BJ (cell line): ENCODE measurements at regions not wholly inside any gene's neighbourhood (a gene's known extent, or its start where the extent isn't known, plus 50 kb on each side); places are given as distances from the start of the nearest gene placed in this dataset.

Source experiments
- CTCF ChIA-PET: fragments of 350-600 bp; formaldehyde crosslinking; extraction: SDS; loops from one replicate; lab custom pipeline; 2021; ENCODE audit warnings: antibody characterized with exemption, inconsistent platforms; lab: Yijun Ruan, JAX
- POLR2A ChIA-PET: fragments of 300-600 bp; sonication (Branson Sonifier 250); formaldehyde crosslinking; extraction: SDS; loops from one replicate; lab custom pipeline; 2021; ENCODE audit warnings: antibody characterized with exemption; lab: Charles Lee
- DNase-seq: peaks from one replicate; pipeline ENCODE4 v3.0.0-alpha.2; 2011; ENCODE audit warnings: low read depth
- H3K27me3 ChIP-seq: 2 replicates; pipeline ENCODE4 v1.6.0; 2011; ENCODE audit warnings: low read length; ENCODE audit not compliant: control insufficient read depth, insufficient read depth
- H3K36me3 ChIP-seq: 2 replicates; pipeline ENCODE4 v1.5.1; 2011; ENCODE audit warnings: low read length; ENCODE audit not compliant: control insufficient read depth, insufficient read depth
- H3K4me3 ChIP-seq: 2 replicates; pipeline ENCODE4 v1.5.1; 2011; ENCODE audit warnings: low read depth, mild to moderate bottlenecking, control low read depth, low read length
- CTCF ChIP-seq: IDR thresholded peaks from 2 replicates; pipeline ENCODE4 v1.5.1; 2011; ENCODE audit warnings: low read depth, mild to moderate bottlenecking, control low read depth, inconsistent platforms, low read length, moderate library complexity; ENCODE audit not compliant: insufficient read depth

- no peak for TF ChIP-seq CTCF
- no peaks in the 10 kb centered on the region for H3K27me3 ChIP-seq
- DNase-seq, result no peak
- H3K4me3 ChIP-seq, result no peak overlapping the region
- ChIA-PET CTCF (interaction anchor here (1.4 kb wide), 1 partner anchor 801 kb away, joined by 4 read pairs; no protein-coding TSS in a partner anchor), POLR2A (no interaction called here)
- no peaks in the 10 kb centered on the region for H3K36me3 ChIP-seq
Observed at GRCh38 chr7:20513897-20514296, 101.6 kb upstream of the ABCB5 start.

GRCh38 chr7:20514364-20514763 lies 101.1 kb upstream of the ABCB5 start:
- CTCF ChIA-PET, result interaction anchor here (1.4 kb wide), 1 partner anchor 801 kb away, joined by 4 read pairs; no protein-coding TSS in a partner anchor
- no peaks in the 10 kb centered on the region for H3K36me3 ChIP-seq

GRCh38 chr7:20519645-20520044 lies 95.8 kb upstream of the ABCB5 start:
- TF ChIP-seq CTCF, result no peak
- Histone ChIP-seq H3K27me3 (no peaks in the 10 kb centered on the region), H3K36me3 (no peaks in the 10 kb centered on the region), H3K4me3 (no peak overlapping the region)
- POLR2A ChIA-PET, result no interaction called here
- CTCF ChIA-PET, result no interaction called here
- DNase-seq, result no peak

More at GRCh38 chr7:20514364-20514763, 101.1 kb upstream of the ABCB5 start:
- Histone ChIP-seq H3K27me3 (no peaks in the 10 kb centered on the region), H3K4me3 (no peak overlapping the region)
- TF ChIP-seq CTCF, result no peak
- POLR2A ChIA-PET, result no interaction called here
- no peak for DNase-seq

- POLR2A ChIA-PET, result no interaction called here
Observed at GRCh38 chr7:20520530-20520929, 94.9 kb upstream of the ABCB5 start.

GRCh38 chr7:20521243-20521642 lies 94.2 kb upstream of the ABCB5 start:
- POLR2A ChIA-PET, result no interaction called here
- H3K4me3 ChIP-seq, result no peak overlapping the region
- no peak for DNase-seq

More at GRCh38 chr7:20520530-20520929, 94.9 kb upstream of the ABCB5 start:
- Histone ChIP-seq H3K4me3 (no peak overlapping the region), H3K36me3 (no peaks in the 10 kb centered on the region), H3K27me3 (no peaks in the 10 kb centered on the region)
- CTCF ChIA-PET, result no interaction called here
- DNase-seq, result no peak
- no peak for TF ChIP-seq CTCF

More at GRCh38 chr7:20521243-20521642, 94.2 kb upstream of the ABCB5 start:
- TF ChIP-seq CTCF, result no peak
- H3K36me3 ChIP-seq, result no peaks in the 10 kb centered on the region
- no peaks in the 10 kb centered on the region for H3K27me3 ChIP-seq
- CTCF ChIA-PET, result no interaction called here
